Liver (tissue), 8 donors: ENCODE measurements at regions not wholly inside any gene's neighbourhood (a gene's known extent, or its start where the extent isn't known, plus 50 kb on each side); places are given as distances from the start of the nearest gene placed in this dataset.

Experiments used
- DNase-seq: peaks from one replicate; pipeline ENCODE4 v3.0.0-alpha.2; 2017; ENCODE audit warnings: low spot score
- H3K27ac ChIP-seq, 2 donors: one replicate each; pipeline ENCODE4 v1.7.0; 2013; ENCODE audit warnings: inconsistent platforms in 2 of 2, low read length in 2 of 2, control low read depth in 1 of 2, low read depth in 1 of 2, mild to moderate bottlenecking in 1 of 2
- H3K27me3 ChIP-seq, 4 donors: one replicate each; pipeline versions ENCODE4 v1.6.1 to v1.7.0; 2013; ENCODE audit warnings: low read length in 3 of 4, inconsistent platforms in 1 of 4, mild to moderate bottlenecking in 1 of 4, moderate library complexity in 1 of 4; ENCODE audit not compliant: control insufficient read depth in 4 of 4, insufficient read depth in 4 of 4
- H3K36me3 ChIP-seq, 4 donors: one replicate each; pipeline versions ENCODE4 v1.6.1 to v1.7.0; 2013; ENCODE audit warnings: low read length in 3 of 4, mild to moderate bottlenecking in 3 of 4, low read depth in 1 of 4, moderate library complexity in 1 of 4; ENCODE audit not compliant: control insufficient read depth in 4 of 4, insufficient read depth in 3 of 4
- H3K4me1 ChIP-seq, 4 donors: one replicate each; pipeline versions ENCODE4 v1.6.1 to v1.7.0; 2013; ENCODE audit warnings: low read length in 3 of 4, mild to moderate bottlenecking in 3 of 4, moderate library complexity in 1 of 4; ENCODE audit not compliant: control insufficient read depth in 4 of 4, insufficient read depth in 4 of 4
- H3K4me3 ChIP-seq, 3 donors: one replicate each; pipeline versions ENCODE4 v1.6.1 to v1.7.0; 2013; ENCODE audit warnings: low read length in 3 of 3, control low read depth in 1 of 3, low read depth in 1 of 3, mild to moderate bottlenecking in 1 of 3
- H3K9ac ChIP-seq, 2 donors: one replicate each; pipeline ENCODE4 v1.7.0; 2013; ENCODE audit warnings: low read length in 2 of 2, mild to moderate bottlenecking in 2 of 2, moderate library complexity in 2 of 2, control low read depth in 1 of 2, low read depth in 1 of 2
- H3K9me3 ChIP-seq, 4 donors: one replicate each; pipeline versions ENCODE4 v1.6.1 to v1.7.0; 2013; ENCODE audit warnings: low read length in 3 of 4; ENCODE audit not compliant: control insufficient read depth in 4 of 4
- EGR1 ChIP-seq, 2 donors: IDR thresholded peaks; 2 replicates each; pipeline ENCODE4 v1.6.1; 2016 to 2018; ENCODE audit warnings: antibody characterized with exemption in 2 of 2, low read depth in 2 of 2
- FOXA1 ChIP-seq: IDR thresholded peaks from 2 replicates; pipeline ENCODE4 v1.6.1; 2016; ENCODE audit warnings: antibody characterized with exemption
- FOXA2 ChIP-seq: IDR thresholded peaks from 2 replicates; pipeline ENCODE4 v1.6.1; 2016; ENCODE audit warnings: antibody characterized with exemption
- GABPA ChIP-seq, 2 donors: IDR thresholded peaks in 1 of 2; conservative IDR thresholded peaks in 1 of 2; 2 replicates each; pipeline ENCODE4 v1.6.1; 2016; ENCODE audit warnings: antibody characterized with exemption in 2 of 2, mild to moderate bottlenecking in 1 of 2, moderate library complexity in 1 of 2
- HNF4A ChIP-seq, 2 donors: conservative IDR thresholded peaks; 2 replicates each; pipeline ENCODE4 v1.6.1; 2016; ENCODE audit warnings: antibody characterized with exemption in 2 of 2, mild to moderate bottlenecking in 2 of 2
- HNF4G ChIP-seq: IDR thresholded peaks from 2 replicates; pipeline ENCODE4 v1.6.1; 2016; ENCODE audit warnings: antibody characterized with exemption
- JUND ChIP-seq, 2 donors: IDR thresholded peaks; 2 replicates each; pipeline ENCODE4 v1.6.1; 2016; ENCODE audit warnings: antibody characterized with exemption in 2 of 2
- NR2F2 ChIP-seq: IDR thresholded peaks from 2 replicates; pipeline ENCODE4 v1.6.1; 2016; ENCODE audit warnings: antibody characterized with exemption
- RAD21 ChIP-seq, 2 donors: IDR thresholded peaks; 2 replicates each; pipeline ENCODE4 v1.6.1; 2016; ENCODE audit warnings: antibody characterized with exemption in 2 of 2, mild to moderate bottlenecking in 2 of 2
- RXRA ChIP-seq, 2 donors: IDR thresholded peaks; 2 replicates each; pipeline ENCODE4 v1.6.1; 2017 to 2018; ENCODE audit warnings: antibody characterized with exemption in 2 of 2, mild to moderate bottlenecking in 1 of 2
- SP1 ChIP-seq: IDR thresholded peaks from 2 replicates; pipeline ENCODE4 v1.6.1; 2018; ENCODE audit warnings: antibody characterized with exemption, mild to moderate bottlenecking
- TAF1 ChIP-seq: conservative IDR thresholded peaks from 2 replicates; pipeline ENCODE4 v1.6.1; 2016; ENCODE audit warnings: antibody characterized with exemption, mild to moderate bottlenecking
- YY1 ChIP-seq: IDR thresholded peaks from 2 replicates; pipeline ENCODE4 v1.6.1; 2016; ENCODE audit warnings: antibody characterized with exemption, mild to moderate bottlenecking
- WGBS: extraction: QIAGEN DNeasy Blood & Tissue Kit; methylation state at CpG from one replicate; pipeline ENCODE4 v1.1.7; 2013; 5-methylcytosine and 5-hydroxymethylcytosine counted together
- TF ChIP-seq, protein P1 (sequence below): IDR thresholded peaks from 2 replicates; pipeline ENCODE4 v1.6.1; 2016; ENCODE audit warnings: antibody characterized with exemption
- TF ChIP-seq, protein P2 (sequence below): IDR thresholded peaks from 2 replicates; pipeline ENCODE4 v1.6.1; 2016; ENCODE audit warnings: antibody characterized with exemption
- TF ChIP-seq, protein P3 (sequence below): fragments of 150-350 bp; IDR thresholded peaks from 2 replicates; pipeline ENCODE4 v1.5.1; 2017; ENCODE audit warnings: improper control_type of control experiment, low read depth, low read length; ENCODE audit not compliant: missing input control
- TF ChIP-seq, protein P4 (sequence below): IDR thresholded peaks from 2 replicates; pipeline ENCODE4 v1.6.1; 2016; ENCODE audit warnings: antibody characterized with exemption, mild to moderate bottlenecking
- TF ChIP-seq, protein P5 (sequence below): IDR thresholded peaks from 2 replicates; pipeline ENCODE4 v1.6.1; 2016; ENCODE audit warnings: antibody characterized with exemption
- donor health status: healthy.
- donor health status: healthy.
- donor health status: healthy.
- donor health status: healthy.
- donor health status: healthy.

DNA sequence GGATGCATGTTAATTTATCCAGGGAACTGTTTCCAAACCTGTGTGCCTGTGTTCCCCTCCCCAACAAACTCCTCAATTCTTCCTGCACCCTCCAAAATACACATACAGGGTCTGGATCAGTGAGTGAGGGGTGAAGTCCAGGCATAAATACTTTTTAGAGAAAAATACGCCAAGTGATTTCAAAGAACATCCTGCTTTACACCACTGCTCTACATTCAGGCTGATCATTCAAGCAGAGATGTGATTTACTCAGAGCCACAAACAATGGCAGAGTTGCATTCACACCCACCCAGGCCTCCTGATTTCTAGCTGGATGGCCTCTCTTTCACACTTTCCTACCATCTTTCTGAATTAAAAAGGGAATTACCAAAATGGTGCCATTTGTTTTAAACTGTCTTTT is 289.5 kb upstream of the SLC14A2 start:
- peaks cover 7 to 47% (median 32%) of the 10 kb centered on the region in 4 donors for H3K4me1 ChIP-seq
- H3K9me3 ChIP-seq, result no peaks in the 10 kb centered on the region
- H3K4me3 ChIP-seq, result no peak overlapping the region
- WGBS, result 93% methylated on average over 1 of the region's 1 CpG
- DNase-seq, result no peak
- no peak overlapping the region for H3K27ac ChIP-seq
- H3K9ac ChIP-seq, result no peak overlapping the region
- no peaks in the 10 kb centered on the region for H3K27me3 ChIP-seq
- H3K36me3 ChIP-seq, result no peaks in the 10 kb centered on the region
- TF ChIP-seq, protein P1, sequence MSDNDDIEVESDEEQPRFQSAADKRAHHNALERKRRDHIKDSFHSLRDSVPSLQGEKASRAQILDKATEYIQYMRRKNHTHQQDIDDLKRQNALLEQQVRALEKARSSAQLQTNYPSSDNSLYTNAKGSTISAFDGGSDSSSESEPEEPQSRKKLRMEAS, result no peak
- TF ChIP-seq, protein P2, sequence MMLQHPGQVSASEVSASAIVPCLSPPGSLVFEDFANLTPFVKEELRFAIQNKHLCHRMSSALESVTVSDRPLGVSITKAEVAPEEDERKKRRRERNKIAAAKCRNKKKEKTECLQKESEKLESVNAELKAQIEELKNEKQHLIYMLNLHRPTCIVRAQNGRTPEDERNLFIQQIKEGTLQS, result no peak
- TF ChIP-seq EGR1 (IDR thresholded peaks at IDR 0.05; ENCODE audit: low read depth in 2 of 2), result no peak
- no peak for TF ChIP-seq YY1
- TF ChIP-seq HNF4A (conservative IDR thresholded peaks at IDR 0.05), result no peak
- TF ChIP-seq FOXA2, result no peak
- no peak for TF ChIP-seq NR2F2
- no peak for TF ChIP-seq SP1
- TF ChIP-seq, protein P3, sequence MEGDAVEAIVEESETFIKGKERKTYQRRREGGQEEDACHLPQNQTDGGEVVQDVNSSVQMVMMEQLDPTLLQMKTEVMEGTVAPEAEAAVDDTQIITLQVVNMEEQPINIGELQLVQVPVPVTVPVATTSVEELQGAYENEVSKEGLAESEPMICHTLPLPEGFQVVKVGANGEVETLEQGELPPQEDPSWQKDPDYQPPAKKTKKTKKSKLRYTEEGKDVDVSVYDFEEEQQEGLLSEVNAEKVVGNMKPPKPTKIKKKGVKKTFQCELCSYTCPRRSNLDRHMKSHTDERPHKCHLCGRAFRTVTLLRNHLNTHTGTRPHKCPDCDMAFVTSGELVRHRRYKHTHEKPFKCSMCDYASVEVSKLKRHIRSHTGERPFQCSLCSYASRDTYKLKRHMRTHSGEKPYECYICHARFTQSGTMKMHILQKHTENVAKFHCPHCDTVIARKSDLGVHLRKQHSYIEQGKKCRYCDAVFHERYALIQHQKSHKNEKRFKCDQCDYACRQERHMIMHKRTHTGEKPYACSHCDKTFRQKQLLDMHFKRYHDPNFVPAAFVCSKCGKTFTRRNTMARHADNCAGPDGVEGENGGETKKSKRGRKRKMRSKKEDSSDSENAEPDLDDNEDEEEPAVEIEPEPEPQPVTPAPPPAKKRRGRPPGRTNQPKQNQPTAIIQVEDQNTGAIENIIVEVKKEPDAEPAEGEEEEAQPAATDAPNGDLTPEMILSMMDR, result no peak

DNA sequence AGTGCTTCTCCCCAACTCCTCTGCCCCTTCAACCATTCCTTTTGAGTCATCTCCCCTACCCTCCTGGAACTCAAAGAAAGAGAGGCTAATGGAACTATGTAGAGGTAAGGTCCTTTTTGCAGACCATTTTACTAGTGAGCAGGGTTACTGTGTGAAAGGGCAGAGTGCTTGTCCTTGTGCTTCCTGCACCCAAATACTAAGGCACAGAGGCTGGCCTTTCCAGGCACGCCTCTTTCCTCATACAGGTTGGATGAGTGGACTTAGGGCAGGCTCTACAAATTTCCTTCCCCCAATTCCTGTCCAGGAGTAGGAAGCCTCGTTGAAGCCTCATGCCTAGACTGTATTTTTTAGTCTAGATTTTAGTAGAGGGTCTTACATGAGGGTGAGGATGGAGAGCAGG is 288.8 kb upstream of the SLC14A2 start:
- no peaks in the 10 kb centered on the region for H3K27me3 ChIP-seq
- H3K27ac ChIP-seq, result no peak overlapping the region
- no peak overlapping the region for H3K4me3 ChIP-seq
- 65% methylated on average over 2 of the region's 2 CpGs for WGBS
- no peak overlapping the region for H3K9ac ChIP-seq
- no peaks in the 10 kb centered on the region for H3K9me3 ChIP-seq
- no peaks in the 10 kb centered on the region for H3K36me3 ChIP-seq
- no peak for DNase-seq
- TF ChIP-seq FOXA2 (no peak), RAD21 (IDR thresholded peaks at IDR 0.05) (no peak), NR2F2 (no peak), RXRA (IDR thresholded peaks at IDR 0.05) (peak; percentile 85 to 93), YY1 (peak; percentile 23), HNF4A (conservative IDR thresholded peaks at IDR 0.05) (peak; percentile 74 to 79), HNF4G (no peak), GABPA (IDR thresholded peaks at IDR 0.05 in 1 of 2, conservative IDR thresholded peaks at IDR 0.05 in 1 of 2) (no peak), TAF1 (no peak), SP1 (peak; percentile 55), FOXA1 (no peak), EGR1 (IDR thresholded peaks at IDR 0.05; ENCODE audit: low read depth in 2 of 2) (no peak), JUND (IDR thresholded peaks at IDR 0.05) (no peak)
- TF ChIP-seq, protein P3, result no peak
- TF ChIP-seq, protein P1, result peak; percentile 37
- TF ChIP-seq, protein P4, sequence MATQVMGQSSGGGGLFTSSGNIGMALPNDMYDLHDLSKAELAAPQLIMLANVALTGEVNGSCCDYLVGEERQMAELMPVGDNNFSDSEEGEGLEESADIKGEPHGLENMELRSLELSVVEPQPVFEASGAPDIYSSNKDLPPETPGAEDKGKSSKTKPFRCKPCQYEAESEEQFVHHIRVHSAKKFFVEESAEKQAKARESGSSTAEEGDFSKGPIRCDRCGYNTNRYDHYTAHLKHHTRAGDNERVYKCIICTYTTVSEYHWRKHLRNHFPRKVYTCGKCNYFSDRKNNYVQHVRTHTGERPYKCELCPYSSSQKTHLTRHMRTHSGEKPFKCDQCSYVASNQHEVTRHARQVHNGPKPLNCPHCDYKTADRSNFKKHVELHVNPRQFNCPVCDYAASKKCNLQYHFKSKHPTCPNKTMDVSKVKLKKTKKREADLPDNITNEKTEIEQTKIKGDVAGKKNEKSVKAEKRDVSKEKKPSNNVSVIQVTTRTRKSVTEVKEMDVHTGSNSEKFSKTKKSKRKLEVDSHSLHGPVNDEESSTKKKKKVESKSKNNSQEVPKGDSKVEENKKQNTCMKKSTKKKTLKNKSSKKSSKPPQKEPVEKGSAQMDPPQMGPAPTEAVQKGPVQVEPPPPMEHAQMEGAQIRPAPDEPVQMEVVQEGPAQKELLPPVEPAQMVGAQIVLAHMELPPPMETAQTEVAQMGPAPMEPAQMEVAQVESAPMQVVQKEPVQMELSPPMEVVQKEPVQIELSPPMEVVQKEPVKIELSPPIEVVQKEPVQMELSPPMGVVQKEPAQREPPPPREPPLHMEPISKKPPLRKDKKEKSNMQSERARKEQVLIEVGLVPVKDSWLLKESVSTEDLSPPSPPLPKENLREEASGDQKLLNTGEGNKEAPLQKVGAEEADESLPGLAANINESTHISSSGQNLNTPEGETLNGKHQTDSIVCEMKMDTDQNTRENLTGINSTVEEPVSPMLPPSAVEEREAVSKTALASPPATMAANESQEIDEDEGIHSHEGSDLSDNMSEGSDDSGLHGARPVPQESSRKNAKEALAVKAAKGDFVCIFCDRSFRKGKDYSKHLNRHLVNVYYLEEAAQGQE, result peak; percentile 25
- TF ChIP-seq, protein P5, sequence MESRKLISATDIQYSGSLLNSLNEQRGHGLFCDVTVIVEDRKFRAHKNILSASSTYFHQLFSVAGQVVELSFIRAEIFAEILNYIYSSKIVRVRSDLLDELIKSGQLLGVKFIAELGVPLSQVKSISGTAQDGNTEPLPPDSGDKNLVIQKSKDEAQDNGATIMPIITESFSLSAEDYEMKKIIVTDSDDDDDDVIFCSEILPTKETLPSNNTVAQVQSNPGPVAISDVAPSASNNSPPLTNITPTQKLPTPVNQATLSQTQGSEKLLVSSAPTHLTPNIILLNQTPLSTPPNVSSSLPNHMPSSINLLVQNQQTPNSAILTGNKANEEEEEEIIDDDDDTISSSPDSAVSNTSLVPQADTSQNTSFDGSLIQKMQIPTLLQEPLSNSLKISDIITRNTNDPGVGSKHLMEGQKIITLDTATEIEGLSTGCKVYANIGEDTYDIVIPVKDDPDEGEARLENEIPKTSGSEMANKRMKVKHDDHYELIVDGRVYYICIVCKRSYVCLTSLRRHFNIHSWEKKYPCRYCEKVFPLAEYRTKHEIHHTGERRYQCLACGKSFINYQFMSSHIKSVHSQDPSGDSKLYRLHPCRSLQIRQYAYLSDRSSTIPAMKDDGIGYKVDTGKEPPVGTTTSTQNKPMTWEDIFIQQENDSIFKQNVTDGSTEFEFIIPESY, result no peak
- H3K4me1 ChIP-seq, result peaks cover 4 to 40% (median 25%) of the 10 kb centered on the region in 4 donors
